ENCODE measurements at regions not wholly inside any gene's neighbourhood (a gene's known extent, or its start where the extent isn't known, plus 50 kb on each side); places are given as distances from the start of the nearest gene placed in this dataset.

DNA sequence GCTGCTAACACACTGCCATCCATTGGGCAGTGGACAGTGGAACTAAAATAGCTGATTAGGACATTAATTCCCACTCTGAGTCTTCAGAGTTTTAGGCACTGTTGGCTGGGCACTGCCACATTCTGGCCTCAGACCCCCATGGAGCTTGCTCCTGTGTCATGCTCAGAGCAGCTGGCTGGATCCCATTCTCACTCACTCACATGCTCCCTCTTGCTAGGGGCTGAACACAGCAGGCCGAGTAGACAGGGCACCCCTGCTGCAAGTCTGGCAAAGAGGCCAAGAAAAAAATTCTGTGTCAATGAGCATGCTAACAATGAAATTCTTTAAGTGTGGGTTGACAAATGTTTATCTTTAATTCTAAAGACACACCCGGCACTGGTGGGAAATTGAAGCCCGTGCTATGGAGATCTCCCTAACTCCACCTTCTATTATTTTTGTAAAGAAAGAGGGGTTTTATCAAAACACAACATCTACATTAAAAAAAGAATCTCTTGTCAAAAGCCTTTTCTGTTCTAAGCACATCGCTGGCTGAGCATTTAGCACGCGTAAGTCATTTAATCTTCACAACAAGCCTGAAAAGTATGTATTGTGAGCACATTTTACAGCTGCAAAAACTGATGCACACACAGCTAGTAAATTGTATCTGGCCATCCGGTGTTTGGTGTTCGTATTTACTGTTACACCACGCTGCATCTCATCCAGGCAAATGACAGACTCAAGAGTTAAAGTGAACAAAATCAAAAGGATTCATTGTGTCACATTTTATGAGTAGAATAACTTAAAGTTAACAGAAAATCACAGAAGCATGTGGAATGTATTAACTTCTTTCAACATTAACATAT is 362.1 kb downstream of the PLOD2 start:
- H3K9me2 ChIP-seq (ENCODE audit: insufficient read depth): no peaks in the 10 kb centered on the region
- no peaks in the 10 kb centered on the region for H3K9me3 ChIP-seq (ENCODE audit: insufficient read depth, low read depth)
- H3K79me2 ChIP-seq (ENCODE audit: low read depth): no peaks in the 10 kb centered on the region
- no peaks in the 10 kb centered on the region for H4K20me1 ChIP-seq (ENCODE audit: insufficient read depth)
- H3K27ac ChIP-seq: no peak overlapping the region
- H3F3A ChIP-seq (ENCODE audit: insufficient read depth, low read depth): no peaks in the 10 kb centered on the region
- H3K4me2 ChIP-seq: no peak overlapping the region
- H3K4me1 ChIP-seq (replicated peaks; ENCODE audit: insufficient read depth): no peaks in the 10 kb centered on the region
- no peaks in the 10 kb centered on the region for H3K36me3 ChIP-seq (ENCODE audit: low read depth)
- no TSS peak for BruUV-seq (replicated peaks)
- no peaks in the 10 kb centered on the region for H3K27me3 ChIP-seq (ENCODE audit: insufficient read depth, low read depth)
- ChIA-PET CTCF (no interaction called here), POLR2A (ENCODE audit: unreplicated experiment) (no interaction called here)
- H3K4me3 ChIP-seq: no peak overlapping the region
- 0 out of 2 replicates have a peak overlapping the region, but pooled peaks have one; percentile 16 for H2AFZ ChIP-seq
- TF ChIP-seq, protein P1, sequence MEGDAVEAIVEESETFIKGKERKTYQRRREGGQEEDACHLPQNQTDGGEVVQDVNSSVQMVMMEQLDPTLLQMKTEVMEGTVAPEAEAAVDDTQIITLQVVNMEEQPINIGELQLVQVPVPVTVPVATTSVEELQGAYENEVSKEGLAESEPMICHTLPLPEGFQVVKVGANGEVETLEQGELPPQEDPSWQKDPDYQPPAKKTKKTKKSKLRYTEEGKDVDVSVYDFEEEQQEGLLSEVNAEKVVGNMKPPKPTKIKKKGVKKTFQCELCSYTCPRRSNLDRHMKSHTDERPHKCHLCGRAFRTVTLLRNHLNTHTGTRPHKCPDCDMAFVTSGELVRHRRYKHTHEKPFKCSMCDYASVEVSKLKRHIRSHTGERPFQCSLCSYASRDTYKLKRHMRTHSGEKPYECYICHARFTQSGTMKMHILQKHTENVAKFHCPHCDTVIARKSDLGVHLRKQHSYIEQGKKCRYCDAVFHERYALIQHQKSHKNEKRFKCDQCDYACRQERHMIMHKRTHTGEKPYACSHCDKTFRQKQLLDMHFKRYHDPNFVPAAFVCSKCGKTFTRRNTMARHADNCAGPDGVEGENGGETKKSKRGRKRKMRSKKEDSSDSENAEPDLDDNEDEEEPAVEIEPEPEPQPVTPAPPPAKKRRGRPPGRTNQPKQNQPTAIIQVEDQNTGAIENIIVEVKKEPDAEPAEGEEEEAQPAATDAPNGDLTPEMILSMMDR (conservative IDR thresholded peaks at IDR 0.05): no peak
- TF ChIP-seq EZH2 (IDR thresholded peaks at IDR 0.05; ENCODE audit: low read depth): no peak
- DNase-seq: no peak
- intact Hi-C loops (cut with micrococcal nuclease; ENCODE audit: unreplicated experiment): loop anchor here (10.0 kb wide), 1 partner anchor 776 kb away; no protein-coding TSS in a partner anchor

DNA sequence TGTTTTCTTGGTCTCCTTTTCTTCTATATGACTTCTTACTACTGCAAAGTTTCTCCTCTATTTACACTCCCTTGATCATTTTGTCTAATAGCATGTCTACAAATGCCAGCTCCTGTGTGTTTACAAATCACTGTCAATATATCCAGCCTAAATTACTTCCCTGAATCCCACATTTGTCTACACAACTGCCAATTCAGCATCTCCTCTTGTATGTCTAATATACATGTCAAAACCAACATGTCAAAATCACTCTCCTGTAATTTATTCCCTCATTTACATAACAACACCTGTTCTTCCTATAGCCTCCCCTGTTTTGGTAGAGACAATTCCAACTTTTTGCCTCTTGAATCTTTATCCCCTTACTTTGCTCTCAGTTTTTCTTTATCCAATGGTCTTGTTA is 359.3 kb downstream of the PLOD2 start:
- H4K20me1 ChIP-seq (ENCODE audit: insufficient read depth): no peaks in the 10 kb centered on the region
- H3F3A ChIP-seq (ENCODE audit: insufficient read depth, low read depth): no peaks in the 10 kb centered on the region
- H3K27ac ChIP-seq: no peak overlapping the region
- TF ChIP-seq, protein P1 (conservative IDR thresholded peaks at IDR 0.05): no peak
- no peak for TF ChIP-seq EZH2 (IDR thresholded peaks at IDR 0.05; ENCODE audit: low read depth)
- CTCF ChIA-PET: no interaction called here
- H3K27me3 ChIP-seq (ENCODE audit: insufficient read depth, low read depth): no peaks in the 10 kb centered on the region
- H3K4me2 ChIP-seq: no peak overlapping the region
- no peak for DNase-seq
- no peaks in the 10 kb centered on the region for H3K36me3 ChIP-seq (ENCODE audit: low read depth)
- no peaks in the 10 kb centered on the region for H3K9me3 ChIP-seq (ENCODE audit: insufficient read depth, low read depth)
- no peaks in the 10 kb centered on the region for H3K4me1 ChIP-seq (replicated peaks; ENCODE audit: insufficient read depth)
- no peaks in the 10 kb centered on the region for H3K79me2 ChIP-seq (ENCODE audit: low read depth)
- no TSS peak for BruUV-seq (replicated peaks)
- POLR2A ChIA-PET (ENCODE audit: unreplicated experiment): no interaction called here
- intact Hi-C loops (cut with micrococcal nuclease; ENCODE audit: unreplicated experiment): no loop called here
- no peak overlapping the region for H2AFZ ChIP-seq
- no peaks in the 10 kb centered on the region for H3K9me2 ChIP-seq (ENCODE audit: insufficient read depth)
- H3K4me3 ChIP-seq: no peak overlapping the region

- Histone ChIP-seq H3K4me2 (no peak overlapping the region), H3K36me3 (ENCODE audit: low read depth) (no peaks in the 10 kb centered on the region), H4K20me1 (ENCODE audit: insufficient read depth) (no peaks in the 10 kb centered on the region), H3K9me3 (ENCODE audit: insufficient read depth, low read depth) (no peaks in the 10 kb centered on the region), H3K27ac (no peak overlapping the region), H3K4me3 (no peak overlapping the region), H2AFZ (no peak overlapping the region), H3K4me1 (replicated peaks; ENCODE audit: insufficient read depth) (no peaks in the 10 kb centered on the region), H3K9me2 (ENCODE audit: insufficient read depth) (no peaks in the 10 kb centered on the region), H3F3A (ENCODE audit: insufficient read depth, low read depth) (no peaks in the 10 kb centered on the region), H3K79me2 (ENCODE audit: low read depth) (no peaks in the 10 kb centered on the region), H3K27me3 (ENCODE audit: insufficient read depth, low read depth) (no peaks in the 10 kb centered on the region)
- TF ChIP-seq EZH2 (IDR thresholded peaks at IDR 0.05; ENCODE audit: low read depth): no peak
- TF ChIP-seq, protein P1 (conservative IDR thresholded peaks at IDR 0.05): 0 out of 2 replicates have a peak, but pooled peaks have one; percentile 22
- ChIA-PET CTCF (interaction anchor here (0.6 kb wide), 1 partner anchor 173 kb away, joined by 3 read pairs; no protein-coding TSS in a partner anchor), POLR2A (ENCODE audit: unreplicated experiment) (no interaction called here)
- intact Hi-C loops (cut with micrococcal nuclease; ENCODE audit: unreplicated experiment): no loop called here
- no TSS peak for BruUV-seq (replicated peaks)
- DNase-seq: peak in 1 of 2 experiments; percentile 3
Observed at GRCh38 chr3:145807990-145808389, 353.0 kb downstream of the PLOD2 start.

Data from PC-9 (cell line).